SIG-M5 treated with dmso at 0.1 percent for 504 hours (cell line): ENCODE measurements at regions not wholly inside any gene's neighbourhood (a gene's known extent, or its start where the extent isn't known, plus 50 kb on each side); places are given as distances from the start of the nearest gene placed in this dataset.
"Not testable (repeated sequence)": the region's sequence is repeated elsewhere in the genome, so short reads cannot be mapped to it uniquely, and the experiment has no call there.

Source experiments
- DNase-seq: peaks from one replicate; lab custom pipeline; 2025; ENCODE audit not compliant: unreplicated experiment; lab: John Stamatoyannopoulos, UW

- DNase-seq: not testable (repeated sequence)
Measured at GRCh38 chr16:29136046-29136696, 151.3 kb downstream of the LAT start.

DNA sequence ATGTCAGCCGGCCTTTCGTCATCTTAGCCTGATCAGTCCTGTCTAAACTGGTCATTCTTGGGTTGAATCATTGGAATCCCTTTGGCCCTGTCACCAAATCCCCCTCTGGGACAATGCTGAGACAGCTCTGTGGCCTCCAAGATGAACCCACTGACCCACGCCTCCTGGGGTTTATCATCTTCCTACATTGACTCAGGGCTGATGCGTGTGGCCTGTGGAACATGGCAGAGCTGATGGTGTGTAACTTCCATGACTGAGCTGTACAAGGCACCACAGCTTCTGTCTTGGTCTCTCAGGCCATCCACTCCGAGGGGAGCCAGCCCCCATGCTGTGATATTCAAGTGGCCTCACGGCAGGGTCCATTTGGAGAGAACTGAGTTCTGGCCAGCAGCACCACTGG lies 150.2 kb downstream of the LAT start:
- not testable (repeated sequence) for DNase-seq

DNA sequence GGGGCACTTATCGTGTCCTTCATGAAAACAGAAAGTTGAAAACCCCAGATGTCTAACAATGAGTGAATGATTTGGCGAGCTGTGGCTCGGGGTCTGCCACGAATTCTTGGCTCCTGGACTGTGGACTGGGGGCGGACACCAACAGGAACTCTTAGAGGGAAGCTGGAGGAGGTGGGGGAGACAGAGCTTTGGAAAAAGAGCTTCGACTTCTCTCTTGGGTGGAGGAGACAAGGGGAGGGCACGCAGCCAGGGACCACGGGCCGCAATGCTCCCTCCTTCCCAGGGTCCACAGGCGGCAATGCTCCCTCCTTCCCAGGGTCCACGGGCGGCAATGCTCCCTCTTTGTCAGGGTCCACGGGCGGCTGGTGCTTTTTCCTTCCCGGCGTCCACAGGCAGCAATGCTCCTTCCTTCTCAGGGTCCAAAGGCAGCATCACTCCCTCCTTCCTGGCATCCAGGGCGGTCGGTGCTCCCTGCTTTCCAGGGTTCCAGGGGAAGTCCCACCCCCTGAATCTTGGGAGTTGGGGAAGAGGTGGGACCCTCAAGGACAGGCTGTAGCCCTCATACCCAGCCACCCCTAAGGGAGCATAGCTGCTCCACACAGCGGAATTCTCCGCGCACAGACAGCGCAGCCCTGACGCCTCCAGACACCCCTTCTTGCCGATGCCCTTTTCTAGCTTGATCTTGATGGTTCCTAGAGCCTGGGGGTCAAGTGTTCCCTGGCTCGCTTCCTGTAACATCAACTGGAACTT lies 149.0 kb downstream of the LAT start:
- DNase-seq: not testable (repeated sequence)

GRCh38 chr16:29132869-29133268 lies 148.0 kb downstream of the LAT start:
- DNase-seq: not testable (repeated sequence)

DNA sequence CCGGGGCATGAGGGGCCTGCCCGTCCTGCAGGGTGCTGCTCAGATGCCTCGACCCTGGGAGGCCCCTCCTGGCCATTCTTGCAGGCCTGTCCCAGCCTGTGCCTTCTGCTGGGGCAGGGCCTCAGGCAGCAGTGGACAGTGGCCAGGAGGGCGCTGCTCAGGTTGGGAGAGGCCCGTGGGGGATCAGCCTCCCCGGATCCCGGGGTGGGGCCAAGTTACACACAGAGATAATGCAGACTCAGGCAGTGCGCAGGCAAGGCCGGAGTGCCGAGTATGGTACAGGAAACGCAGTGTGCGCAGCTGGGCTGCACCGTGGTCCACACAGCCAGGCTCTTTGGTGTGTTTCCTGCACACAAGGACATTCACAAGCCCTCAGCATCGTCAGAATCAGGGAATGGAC lies 147.6 kb downstream of the LAT start:
- not testable (repeated sequence) for DNase-seq

GRCh38 chr16:29130901-29131851 lies 146.3 kb downstream of the LAT start:
- not testable (repeated sequence) for DNase-seq

GRCh38 chr16:29130131-29130711 lies 145.4 kb downstream of the LAT start:
- DNase-seq: not testable (repeated sequence)

- not testable (repeated sequence) for DNase-seq
Measured at GRCh38 chr16:29129458-29130038, 144.7 kb downstream of the LAT start.

GRCh38 chr16:29128732-29129457 lies 144.0 kb downstream of the LAT start:
- DNase-seq: not testable (repeated sequence)

DNA sequence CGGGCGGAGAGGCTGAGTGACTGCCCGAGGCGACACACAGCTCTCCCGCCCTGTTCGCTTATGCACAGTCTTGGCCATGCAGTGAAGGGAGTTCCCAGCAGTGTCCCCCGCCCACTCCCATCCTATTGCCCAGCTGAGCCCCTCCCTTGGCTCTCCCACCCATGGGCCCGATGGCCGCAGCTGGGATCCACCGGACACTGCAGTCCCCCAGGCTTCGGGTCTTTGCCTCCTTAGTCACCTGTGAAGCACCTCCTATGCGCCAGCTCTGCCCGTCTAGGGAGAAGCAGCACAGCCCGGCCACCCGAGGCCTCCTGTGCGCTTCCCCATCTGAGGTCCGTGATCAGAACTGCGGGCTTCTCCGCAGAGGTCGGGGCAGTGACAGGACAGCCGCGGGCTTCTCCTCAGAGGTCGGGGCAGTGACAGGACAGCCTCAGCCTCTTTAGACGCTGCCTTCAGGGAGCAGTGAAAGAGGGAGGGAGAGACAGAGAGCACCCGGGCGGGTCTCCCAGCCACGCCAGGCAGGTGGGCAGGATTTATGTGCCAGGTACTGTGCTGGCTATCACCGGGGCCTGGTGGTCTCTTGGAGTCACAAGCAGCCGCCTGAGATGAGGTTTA lies 143.1 kb downstream of the LAT start:
- not testable (repeated sequence) for DNase-seq

DNA sequence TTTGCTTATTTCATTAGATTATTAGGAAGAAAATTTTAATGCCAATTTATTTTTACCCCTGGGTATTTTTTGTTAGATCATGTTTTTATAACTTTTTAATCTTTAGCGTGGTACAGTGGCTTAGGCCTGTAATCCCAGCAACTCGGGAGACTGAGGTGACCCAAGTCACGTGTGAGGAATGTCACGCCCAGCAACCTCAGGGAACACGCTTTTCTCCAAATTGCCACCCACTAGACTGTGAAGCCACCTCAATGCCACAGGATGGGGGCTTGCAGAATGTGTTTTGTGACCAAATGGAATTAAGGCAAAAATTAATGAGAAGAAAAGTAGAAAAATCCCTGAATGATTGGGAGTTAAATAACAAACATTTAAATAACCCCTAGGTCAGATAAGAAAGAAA lies 141.8 kb downstream of the LAT start:
- no peak for DNase-seq

- DNase-seq: peak; percentile 21
Measured at GRCh38 chr16:29126057-29126494, 141.2 kb downstream of the LAT start.

GRCh38 chr16:29124828-29125227 lies 140.0 kb downstream of the LAT start:
- DNase-seq: no peak

GRCh38 chr16:29124162-29124561 lies 139.3 kb downstream of the LAT start:
- not testable (repeated sequence) for DNase-seq

- DNase-seq: not testable (repeated sequence)
Measured at GRCh38 chr16:29120680-29121079, 135.8 kb downstream of the LAT start.

DNA sequence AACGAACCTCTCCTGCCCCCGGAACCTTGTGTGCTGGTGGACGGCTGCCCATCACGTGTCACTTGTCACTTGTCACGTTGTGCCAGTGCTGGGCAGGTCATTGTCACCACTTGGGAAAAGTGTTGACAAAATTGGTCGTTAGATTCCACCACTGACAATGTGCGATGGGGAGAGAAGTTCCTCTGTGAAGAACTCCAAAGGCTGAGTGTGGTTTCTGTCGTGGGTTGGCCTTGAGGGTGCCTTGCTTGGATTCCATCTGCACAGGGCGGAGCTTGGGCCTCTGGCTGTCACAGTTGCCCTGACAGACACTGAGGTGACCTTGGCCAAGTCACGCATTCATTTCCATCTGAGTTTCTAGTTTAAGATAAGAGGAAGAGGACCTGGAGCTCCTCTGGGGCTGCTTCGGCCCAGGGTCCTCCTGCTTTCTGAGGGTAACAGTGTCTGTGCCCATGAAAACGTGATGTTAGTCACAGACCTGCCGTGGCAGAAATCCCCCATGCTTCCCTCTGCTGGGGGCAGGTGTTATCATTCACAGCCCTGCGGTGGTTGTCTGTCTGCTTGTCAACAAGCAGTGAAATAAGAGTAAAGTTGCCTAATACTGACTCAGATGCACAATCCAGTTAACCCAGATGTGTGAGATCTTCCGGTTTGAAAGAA lies 133.6 kb downstream of the LAT start:
- DNase-seq: peak; percentile 56

- DNase-seq: no peak
Measured at GRCh38 chr16:29117631-29118030, 132.8 kb downstream of the LAT start.

GRCh38 chr16:29116980-29117379 lies 132.1 kb downstream of the LAT start:
- DNase-seq: no peak

GRCh38 chr16:29116207-29116606 lies 131.4 kb downstream of the LAT start:
- not testable (repeated sequence) for DNase-seq
